ENCODE measurements at regions not wholly inside any gene's neighbourhood (a gene's known extent, or its start where the extent isn't known, plus 50 kb on each side); places are given as distances from the start of the nearest gene placed in this dataset.

GRCh38 chr12:124105546-124105945 is 132.5 kb downstream of the ZNF664 start:
- TF ChIP-seq CTCF (conservative IDR thresholded peaks at IDR 0.05) (no peak), ZFX (IDR thresholded peaks at IDR 0.05) (no peak)
